GM06990 (cell line): ENCODE measurements at regions not wholly inside any gene's neighbourhood (a gene's known extent, or its start where the extent isn't known, plus 50 kb on each side); places are given as distances from the start of the nearest gene placed in this dataset.

Experiments used
- DNase-seq: peaks from one replicate; pipeline ENCODE4 v3.0.0-alpha.2; 2011; ENCODE audit not compliant: insufficient read length; ENCODE audit errors: extremely low read depth
- H3K27me3 ChIP-seq: replicated peaks from 2 replicates; pipeline ENCODE4 v1.6.0; 2011; ENCODE audit warnings: low read length; ENCODE audit not compliant: control insufficient read depth, insufficient read depth
- H3K36me3 ChIP-seq: 2 replicates; pipeline ENCODE4 v1.5.1; 2011; ENCODE audit warnings: low read length; ENCODE audit not compliant: control insufficient read depth, insufficient read depth
- H3K4me3 ChIP-seq: replicated peaks from 2 replicates; pipeline ENCODE4 v1.5.1; 2011; ENCODE audit warnings: low read depth, mild to moderate bottlenecking, control low read depth, low read length
- CTCF ChIP-seq: IDR thresholded peaks from 2 replicates; pipeline ENCODE4 v1.5.1; 2011; ENCODE audit warnings: low read length, control low read depth, mild to moderate bottlenecking, inconsistent platforms; ENCODE audit not compliant: insufficient read depth, poor library complexity, severe bottlenecking

DNA sequence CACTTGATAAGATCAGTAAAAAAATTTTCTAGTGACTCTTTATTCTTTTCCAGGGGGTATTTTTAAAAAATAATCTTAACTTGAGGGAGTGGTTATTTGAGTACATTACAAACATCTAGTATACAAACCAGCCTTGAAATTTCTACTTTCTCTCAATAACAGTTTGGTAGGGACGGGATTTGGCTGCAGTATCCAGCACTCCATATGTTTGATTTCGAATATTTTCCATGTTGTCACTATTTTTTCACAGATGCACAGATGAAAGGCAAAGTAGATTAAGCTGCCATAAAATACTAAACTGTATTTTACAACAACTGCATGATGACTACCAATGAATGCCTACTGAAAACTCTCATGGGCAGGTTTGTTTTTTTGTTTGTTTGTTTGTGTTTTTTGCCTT lies 225.0 kb downstream of the COX7B2 start:
- Histone ChIP-seq H3K36me3 (no peaks in the 10 kb centered on the region), H3K4me3 (no peak overlapping the region), H3K27me3 (no peaks in the 10 kb centered on the region)
- no peak for DNase-seq
- no peak for TF ChIP-seq CTCF

GRCh38 chr4:46676364-46676763 lies 232.7 kb downstream of the COX7B2 start:
- Histone ChIP-seq H3K36me3 (no peaks in the 10 kb centered on the region), H3K27me3 (no peaks in the 10 kb centered on the region), H3K4me3 (no peak overlapping the region)
- DNase-seq, result no peak
- TF ChIP-seq CTCF, result no peak

GRCh38 chr4:46674326-46674725 lies 234.7 kb downstream of the COX7B2 start:
- no peak for DNase-seq
- Histone ChIP-seq H3K4me3 (no peak overlapping the region), H3K36me3 (no peaks in the 10 kb centered on the region), H3K27me3 (no peaks in the 10 kb centered on the region)
- TF ChIP-seq CTCF, result no peak

- DNase-seq, result no peak
- no peak for TF ChIP-seq CTCF
- Histone ChIP-seq H3K4me3 (no peak overlapping the region), H3K27me3 (no peaks in the 10 kb centered on the region), H3K36me3 (no peaks in the 10 kb centered on the region)
These were observed 241.3 kb downstream of the COX7B2 start for GRCh38 chr4:46667790-46668189.

GRCh38 chr4:46656071-46656470 lies 253.0 kb downstream of the COX7B2 start:
- Histone ChIP-seq H3K36me3 (no peaks in the 10 kb centered on the region), H3K4me3 (no peak overlapping the region), H3K27me3 (no peaks in the 10 kb centered on the region)
- TF ChIP-seq CTCF, result no peak
- DNase-seq, result no peak

DNA sequence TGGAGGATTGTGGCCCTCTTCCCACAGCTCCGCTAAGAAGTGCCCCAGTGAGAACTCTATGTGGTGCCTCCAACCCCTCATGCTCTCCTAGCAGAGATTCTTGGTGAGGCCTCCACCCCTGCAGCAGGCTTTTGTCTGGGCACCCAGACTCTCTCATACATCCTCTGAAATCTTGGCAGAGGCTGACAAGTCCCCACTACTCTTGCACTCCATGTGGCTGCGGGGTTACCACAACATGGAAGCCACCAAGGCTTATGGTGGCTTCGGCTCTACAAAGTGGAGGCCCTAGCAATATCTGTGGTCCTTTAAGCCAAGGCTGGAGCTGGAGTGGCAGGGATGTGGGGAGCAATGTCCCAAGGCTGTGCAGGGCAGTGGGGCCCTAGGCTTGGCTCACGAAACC lies 255.2 kb downstream of the COX7B2 start:
- no peak for DNase-seq
- no peak for TF ChIP-seq CTCF
- Histone ChIP-seq H3K27me3 (no peaks in the 10 kb centered on the region), H3K36me3 (no peaks in the 10 kb centered on the region), H3K4me3 (no peak overlapping the region)
